ENCODE measurements at regions not wholly inside any gene's neighbourhood (a gene's known extent, or its start where the extent isn't known, plus 50 kb on each side); places are given as distances from the start of the nearest gene placed in this dataset.

DNA sequence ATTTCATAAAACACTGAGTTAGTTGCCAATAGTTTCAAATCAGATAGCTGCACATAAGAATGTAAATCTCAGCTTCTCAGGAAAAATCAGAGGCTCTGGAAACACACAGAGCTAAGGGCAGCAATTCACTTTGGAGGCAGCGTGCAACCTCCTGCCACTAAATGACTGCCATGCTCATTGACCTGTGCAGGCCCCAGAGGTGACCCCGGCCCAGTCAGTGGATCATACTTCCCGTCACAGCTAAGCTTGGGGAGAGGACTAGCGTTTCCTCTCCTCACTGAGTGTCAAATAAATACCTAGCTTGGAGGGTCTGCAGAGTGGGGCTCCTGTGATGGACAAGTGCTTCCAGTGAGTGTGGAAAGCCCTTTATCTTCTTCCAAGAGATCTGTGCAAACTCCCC, 67.2 kb downstream of the UQCRFS1 start:
- no peak for TF ChIP-seq CTCF (conservative IDR thresholded peaks at IDR 0.05; ENCODE audit: low read depth, low read length)
- no peak for TF ChIP-seq EZH2 (IDR thresholded peaks at IDR 0.05; ENCODE audit: borderline replicate concordance, low read depth, low read length, poor library complexity, severe bottlenecking)
